ENCODE measurements at regions not wholly inside any gene's neighbourhood (a gene's known extent, or its start where the extent isn't known, plus 50 kb on each side); places are given as distances from the start of the nearest gene placed in this dataset.
"Not testable (repeated sequence)": the region's sequence is repeated elsewhere in the genome, so short reads cannot be mapped to it uniquely, and the experiment has no call there.

DNA sequence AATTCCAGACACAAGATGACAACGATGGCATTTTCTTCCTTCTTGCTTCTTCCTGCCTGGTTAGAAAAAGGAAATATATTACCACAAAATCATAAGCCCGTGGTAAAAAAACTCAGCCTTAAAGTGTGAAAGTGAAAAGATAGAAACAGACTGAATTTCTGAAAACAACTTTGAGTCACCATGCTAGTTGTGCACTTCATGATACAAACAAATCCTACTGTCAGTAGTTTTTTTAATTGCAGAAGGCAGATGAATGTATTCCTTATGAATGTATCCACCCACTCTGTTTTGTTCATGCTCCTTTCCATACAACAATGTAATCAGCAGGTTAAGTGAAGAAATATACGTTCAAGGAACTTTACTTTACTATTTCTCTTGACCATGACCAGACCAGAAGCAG, 1144.7 kb downstream of the OTOL1 start:
- DNase-seq, result no peak

DNA sequence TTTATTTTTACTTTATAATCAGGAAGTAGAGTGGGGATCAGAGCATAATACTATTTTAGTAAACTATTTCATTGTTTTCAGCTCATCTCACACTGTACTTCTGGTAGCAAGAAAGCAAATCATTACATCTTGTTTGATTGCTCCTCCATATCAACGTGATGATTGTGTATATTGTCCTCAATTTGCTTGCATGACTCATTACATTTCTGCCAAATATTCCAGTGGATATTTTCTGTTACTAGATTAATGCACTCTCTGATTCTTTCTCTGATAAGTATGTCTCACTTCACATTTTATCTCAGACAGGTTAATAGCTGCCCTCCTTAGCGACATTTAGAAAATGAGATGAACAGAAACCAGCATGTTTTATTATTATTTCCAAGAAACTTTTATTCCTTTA, 1145.3 kb downstream of the OTOL1 start:
- DNase-seq, result no peak

DNA sequence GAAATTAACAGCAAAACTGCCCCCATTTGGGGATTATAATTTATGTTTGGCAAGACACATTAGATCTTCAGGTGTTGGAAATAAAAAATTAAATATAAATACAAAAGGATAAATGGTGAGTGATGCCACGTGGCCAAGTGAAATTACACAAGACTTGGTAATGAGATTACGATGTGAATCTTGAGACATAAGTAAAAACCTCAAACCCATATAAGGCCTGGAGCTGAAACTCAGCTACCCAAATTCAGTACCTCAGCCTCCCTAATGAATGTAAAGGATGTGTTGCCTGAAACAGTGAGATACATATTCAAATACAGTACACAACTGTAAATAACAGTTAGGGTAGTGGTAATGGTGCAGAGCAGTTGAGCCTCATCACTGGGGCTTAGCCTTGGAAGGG, 1146.6 kb downstream of the OTOL1 start:
- DNase-seq, result no peak

DNA sequence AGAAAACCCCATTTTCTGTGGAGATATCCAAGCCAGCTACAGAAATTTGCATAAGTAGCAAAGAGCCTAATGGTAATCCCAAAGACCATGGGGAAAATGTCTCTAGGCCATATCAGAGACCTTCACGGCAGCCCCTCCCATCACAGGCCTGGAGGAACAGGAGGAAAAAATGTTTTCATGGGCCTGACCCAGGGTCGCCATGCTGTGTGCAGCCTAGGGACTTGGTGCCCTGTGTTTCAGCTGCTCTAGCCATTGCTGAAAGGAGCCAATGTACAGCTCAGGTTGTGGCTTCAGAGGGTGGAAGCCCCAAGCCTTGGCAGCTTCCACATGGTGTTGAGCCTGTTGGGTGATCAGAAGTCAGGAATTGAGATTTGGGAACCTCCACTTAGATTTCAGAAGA, 1150.7 kb downstream of the OTOL1 start:
- no peak for DNase-seq

DNA sequence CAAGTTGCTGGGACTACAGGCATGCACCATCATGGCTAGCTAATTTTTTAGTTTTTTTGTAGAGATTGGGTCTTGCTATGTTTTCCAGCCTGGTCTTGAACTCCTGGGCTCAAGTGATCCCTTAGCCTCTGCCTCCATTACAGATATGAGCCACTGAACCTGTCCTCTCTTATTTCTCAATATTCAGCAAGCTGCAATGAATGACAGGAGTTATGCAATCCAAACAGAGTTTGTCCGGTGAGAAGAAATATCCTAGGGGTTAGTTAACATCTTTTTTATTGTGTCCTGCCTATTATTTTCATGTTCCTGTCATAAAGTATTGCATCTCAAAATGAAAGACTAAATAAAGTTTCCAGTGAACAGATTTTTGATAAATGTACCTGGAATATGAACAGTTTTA, 1161.4 kb downstream of the OTOL1 start:
- DNase-seq, result no peak

DNA sequence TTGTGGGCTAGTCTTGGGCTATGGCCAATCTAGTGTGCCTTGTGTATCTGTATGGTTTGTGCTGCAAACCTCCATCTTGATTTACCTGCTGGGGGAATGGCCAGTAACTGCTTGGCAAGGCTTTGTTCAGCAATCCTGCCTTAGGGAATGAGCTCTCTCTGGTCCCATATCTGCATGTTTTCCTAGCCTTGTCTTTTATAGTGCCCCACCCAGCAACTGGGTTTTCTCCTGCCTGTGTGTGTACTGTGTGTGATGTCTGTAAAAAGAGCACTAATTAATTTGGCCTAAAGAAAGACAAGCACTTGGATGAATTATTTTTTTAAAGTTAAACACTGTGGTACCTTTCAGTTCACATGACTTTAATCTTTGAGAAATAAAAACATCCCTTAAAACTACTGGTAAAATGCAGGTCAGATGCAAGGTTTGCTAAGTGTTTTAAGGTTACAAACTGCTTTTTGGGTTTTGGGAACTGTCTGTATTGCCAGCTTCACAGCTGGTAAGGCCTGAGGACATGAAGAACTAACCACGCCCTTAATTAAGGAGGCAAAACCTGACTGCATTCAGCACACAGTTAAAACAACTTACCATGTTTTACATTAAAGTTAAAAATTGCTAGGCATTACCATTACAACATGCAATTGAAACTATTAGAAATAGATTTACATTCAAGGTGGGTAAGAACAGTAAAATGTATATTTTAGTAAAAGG, 1169.2 kb downstream of the OTOL1 start:
- DNase-seq, result no peak

DNA sequence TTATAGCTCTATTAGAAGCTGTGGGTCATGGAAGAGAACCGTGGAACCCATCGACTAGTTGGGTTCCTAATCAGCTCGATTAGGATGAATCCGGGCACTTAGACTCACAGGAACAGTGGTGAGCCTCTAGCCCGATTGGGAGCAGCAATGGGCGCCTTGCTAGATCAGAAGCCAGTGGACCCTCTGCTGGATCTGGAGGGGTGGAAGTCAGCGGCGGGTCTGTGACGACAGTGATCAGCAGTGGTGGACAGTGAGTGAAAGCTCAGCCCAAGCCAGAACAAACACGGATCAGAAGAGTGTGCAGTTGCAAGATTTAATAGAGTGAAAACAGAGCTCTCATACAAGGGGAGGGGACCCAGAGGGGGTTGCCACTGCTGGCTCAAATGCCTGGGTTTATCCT, 1170.2 kb downstream of the OTOL1 start:
- no peak for DNase-seq

DNA sequence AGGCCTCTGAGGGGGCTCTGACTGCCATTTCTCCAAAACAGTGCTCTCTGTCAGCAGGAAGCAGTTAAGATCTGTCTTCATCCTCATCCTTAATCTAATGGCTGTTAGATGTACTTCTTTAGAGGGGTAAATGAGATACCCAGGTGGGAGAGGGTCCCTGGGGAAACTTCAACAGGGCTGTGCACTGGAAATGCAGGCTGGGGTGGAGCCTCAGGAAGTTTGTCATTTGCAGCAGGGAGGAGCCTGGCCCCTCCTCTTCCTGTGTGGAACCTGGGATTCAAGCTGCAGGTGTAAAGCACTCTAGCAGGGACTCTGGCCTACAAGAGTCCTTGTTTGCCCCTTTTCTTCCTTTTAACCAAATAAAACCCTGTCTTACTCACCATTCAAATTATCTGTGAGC, 1173.6 kb downstream of the OTOL1 start:
- no peak for DNase-seq

DNA sequence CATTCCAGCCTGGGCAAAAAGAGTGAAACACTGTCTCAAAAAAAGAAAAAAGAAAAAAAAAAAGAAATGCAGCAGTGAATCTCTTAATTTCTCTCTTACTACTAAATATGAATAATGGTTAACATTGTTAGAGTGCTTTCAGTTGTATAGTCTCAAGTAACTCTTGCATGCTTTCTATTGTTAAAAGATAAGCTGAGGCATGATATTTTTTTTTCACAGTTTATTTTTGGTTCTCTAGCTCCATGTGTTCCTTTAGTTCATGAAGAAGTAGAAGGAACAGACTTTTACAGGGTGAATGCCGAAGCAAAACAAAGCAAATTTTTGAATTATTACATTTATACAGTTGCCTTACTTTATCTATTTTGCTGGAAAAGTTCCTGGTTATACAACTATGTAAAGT, 1180.9 kb downstream of the OTOL1 start:
- no peak for DNase-seq

DNA sequence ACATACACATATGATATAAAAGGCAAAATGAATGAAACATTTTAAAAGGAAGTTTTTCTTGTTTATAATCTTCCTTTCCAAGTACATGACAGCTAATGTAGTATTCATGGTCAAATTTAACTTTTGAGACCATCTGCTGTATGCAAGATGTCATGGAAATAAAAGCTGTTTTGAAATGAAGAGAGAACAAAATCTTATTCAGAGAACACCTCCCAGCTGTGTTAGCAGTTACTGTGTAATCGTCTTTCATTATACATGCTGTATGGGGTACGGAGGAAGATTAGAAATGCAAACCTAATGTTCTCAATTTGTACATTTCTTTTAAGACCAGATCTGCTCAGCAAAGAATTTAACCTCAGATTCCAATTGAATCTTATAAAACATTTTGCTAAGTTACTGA, 1182.3 kb downstream of the OTOL1 start:
- no peak for DNase-seq

DNA sequence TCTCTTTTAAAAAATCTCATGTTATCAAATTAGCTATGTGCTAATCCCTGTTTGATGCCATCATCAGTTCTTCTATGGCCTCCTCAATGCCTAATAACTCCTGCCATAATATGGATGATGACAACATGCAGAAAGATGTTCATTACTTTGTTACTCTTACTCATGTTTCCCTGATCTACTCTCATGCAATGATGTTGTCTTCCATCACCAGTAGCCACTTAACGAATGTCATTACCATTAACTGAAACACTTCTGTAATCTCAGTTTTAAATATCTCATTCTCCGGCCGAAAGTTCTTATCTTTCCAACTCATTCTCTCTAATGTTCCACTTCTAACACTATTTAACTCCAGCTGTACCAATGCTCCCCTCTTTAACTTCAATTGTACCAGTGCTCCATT, 1187.7 kb downstream of the OTOL1 start:
- DNase-seq, result no peak

DNA sequence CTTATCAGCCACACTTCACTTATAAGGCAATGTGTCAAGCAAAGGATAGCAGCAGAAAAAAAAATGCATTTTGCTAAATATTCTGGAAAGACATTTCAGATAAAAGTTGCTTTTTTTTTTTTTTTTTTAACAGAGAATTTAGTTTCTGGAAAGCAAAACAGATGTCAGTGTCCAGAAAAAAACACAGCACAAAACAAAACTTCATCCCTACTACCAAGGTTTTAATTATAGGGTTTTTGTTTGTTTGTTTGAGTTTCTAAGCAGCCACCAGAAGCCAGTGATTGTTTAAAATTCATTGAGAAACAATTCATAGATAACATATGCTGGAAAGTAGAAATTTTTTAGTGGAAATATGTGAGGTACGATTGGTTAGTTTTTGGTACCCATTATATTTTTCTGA, 1202.7 kb downstream of the OTOL1 start:
- peak; percentile 28 to 34 for DNase-seq

DNA sequence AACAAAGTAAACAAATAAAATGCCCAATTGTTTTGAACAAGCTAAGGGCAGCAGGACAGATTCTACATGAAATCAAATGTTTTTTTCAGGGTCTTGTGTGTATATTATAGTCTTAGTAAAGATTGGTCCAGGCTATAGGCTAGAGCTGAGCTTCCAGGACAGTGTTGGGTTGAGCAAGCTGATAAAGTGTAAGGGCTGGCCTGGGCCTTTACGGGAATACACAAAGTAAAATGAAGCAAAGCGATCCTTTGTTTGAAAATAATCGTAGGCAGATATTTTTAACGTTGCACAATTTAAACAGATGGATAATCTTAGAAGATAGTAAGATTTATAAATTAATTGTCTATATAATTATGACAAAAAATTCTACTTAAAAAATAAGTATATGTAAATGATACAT, 1204.6 kb downstream of the OTOL1 start:
- peak in 1 of 2 donors; percentile 28 for DNase-seq

DNA sequence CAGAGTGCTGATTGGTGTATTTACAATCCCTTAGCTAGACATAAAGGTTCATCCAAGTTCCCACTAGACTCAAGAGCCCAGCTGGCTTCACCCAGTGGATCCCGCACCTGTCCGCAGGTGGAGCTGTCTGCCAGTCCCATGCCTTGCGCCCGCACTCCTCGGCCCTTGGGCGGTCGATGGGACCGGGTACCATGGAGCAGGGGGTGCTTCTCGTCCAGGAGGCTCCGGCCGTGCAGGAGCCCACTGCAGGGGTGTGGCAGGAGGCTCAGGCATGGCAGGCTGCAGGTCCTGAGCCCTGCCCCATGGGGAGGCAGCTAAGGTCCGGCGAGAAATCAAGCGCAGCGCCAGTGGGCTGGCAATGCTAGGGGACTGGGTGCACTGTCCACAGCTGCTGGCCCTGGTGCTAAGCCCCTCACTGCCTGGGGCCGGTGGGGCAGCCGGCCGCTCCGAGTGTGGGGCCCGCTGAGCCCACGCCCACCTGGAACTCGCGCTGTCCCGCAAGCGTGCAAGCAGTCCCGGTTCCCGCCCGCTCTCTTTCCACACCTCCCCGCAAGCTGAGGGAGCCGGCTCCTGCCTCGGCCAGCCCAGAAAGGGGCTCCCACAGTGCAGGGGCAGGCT, 1206.3 kb downstream of the OTOL1 start:
- DNase-seq, result no peak

DNA sequence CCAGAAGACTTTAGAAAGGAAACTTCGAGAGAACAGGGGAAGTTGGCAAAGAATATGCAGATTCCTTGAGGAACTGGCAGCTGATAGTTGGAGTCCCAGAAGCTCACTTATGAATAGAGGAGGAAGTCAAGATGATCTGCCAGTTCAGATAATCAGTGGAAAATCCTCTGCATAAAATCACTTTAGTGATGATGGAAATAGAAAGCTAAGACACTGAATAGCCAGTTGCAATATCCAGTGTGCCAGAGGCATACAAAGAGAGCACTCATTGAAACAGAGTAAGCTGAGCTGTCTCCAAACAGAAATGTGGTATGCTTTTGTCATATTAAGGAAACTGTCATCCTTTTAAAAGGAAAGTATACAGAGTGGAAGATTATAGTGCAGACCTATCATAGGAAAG, 1207.6 kb downstream of the OTOL1 start:
- no peak for DNase-seq

DNA sequence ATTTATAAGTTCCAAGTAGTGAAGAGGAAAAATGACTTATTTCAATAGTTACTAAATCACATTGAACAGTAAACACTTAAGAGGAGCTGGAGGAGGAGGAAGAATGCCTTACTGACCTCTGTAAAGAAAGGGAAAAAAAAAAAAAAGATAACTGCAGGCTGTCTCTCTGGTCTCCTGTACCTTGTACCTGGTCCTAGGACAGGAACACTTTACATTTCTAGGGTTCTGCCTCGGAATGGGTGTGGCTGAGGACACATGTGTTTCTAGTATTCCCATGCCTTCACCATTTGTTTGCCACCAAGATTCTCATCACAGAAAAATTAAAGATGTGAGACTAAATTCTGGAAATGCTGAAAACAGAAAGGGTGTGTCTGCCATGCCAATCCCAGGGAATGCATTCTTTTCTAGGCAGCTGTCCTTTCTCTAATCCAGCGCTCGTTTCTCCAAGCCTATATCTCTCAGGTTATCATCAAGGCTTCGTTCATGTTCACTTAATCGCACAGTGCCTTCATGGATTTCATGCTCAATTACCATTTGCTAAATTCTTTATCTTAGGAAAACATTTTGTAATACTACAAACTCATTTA, 1208.3 kb downstream of the OTOL1 start:
- DNase-seq, result no peak

DNA sequence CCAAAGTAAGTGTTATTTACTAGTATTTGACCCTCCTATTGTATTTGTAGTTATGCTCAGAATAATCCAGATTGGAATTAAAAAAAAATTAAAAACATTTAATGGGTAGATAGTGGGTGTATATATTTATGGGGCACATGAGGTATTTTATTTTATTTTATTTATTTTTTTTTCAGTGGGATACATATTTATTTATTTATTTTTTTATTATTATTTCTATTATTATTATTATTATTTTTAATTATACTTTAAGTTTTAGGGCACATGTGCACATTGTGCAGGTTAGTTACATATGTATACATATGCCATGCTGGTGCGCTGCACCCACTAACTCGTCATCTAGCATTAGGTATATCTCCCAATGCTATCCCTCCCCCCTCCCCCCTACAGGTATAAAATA, 1211.8 kb downstream of the OTOL1 start:
- DNase-seq, result not testable (repeated sequence)

DNA sequence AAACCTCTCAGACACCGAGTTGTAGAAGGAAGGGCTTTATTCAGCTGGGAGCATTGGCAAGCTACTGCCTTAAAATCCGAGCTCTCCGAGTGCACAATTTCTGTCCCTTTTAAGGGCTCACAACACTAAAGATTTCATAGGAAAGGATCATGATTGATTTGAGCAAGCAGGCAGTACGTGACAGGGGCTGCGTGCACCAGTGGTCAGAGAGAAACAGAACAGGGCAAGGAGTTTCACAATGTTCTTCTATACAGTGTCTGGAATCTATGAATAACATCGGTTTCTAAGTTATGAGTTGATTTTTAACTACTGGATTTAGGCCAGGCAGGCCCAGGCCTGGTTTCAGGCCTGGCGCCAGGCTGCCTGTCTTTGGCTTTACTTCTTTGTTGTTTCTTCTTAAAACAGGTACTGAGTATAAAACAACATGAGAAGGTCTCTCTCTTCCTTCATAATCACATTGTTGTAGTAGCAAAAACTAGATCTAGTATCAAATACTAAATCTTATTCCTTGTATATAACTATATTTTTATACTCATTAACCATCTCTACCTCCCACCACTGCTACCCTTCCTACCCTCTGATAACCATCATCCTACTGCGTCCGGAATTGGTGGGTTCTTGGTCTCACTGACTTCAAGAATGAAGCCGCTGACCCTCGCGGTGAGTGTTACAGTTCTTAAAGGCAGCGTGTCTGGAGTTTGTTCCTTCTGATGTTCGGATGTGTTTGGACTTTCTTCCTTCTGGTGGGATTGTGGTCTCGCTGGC, 1212.5 kb downstream of the OTOL1 start:
- not testable (repeated sequence) for DNase-seq

DNA sequence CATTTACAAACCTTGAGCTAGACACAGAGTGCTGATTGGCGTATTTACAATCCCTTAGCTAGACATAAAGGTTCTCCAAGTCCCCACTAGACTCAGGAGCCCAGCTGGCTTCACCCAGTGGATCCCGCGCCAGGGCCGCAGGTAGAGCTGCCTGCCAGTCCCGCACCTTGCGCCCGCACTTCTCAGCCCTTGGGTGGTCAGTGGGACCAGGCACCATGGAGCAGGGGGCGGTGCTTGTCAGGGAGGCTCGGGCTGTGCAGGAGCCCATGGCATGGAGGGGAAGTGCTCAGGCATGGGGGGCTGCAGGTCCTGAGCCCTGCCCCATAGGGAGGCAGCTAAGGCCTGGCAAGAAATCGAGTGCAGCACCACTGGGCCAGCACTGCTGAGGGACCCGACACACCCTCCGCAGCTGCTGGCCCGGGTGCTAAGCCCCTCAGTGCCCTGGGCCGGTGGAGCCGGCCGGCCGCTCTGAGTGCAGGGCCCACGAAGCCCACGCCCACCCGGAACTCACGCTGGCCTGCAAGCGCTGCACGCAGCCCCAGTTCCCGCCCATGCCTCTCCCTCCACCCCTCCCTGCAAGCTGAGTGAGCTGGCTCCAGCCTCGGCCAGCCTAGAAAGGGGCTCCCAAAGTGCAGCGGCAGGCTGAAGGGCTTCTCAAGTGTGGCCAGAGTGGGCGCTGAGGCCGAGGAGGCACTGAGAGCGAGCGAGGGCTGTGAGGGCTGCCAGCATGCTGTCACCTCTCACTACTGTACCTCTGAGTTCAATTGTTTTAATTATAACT, 1213.9 kb downstream of the OTOL1 start:
- DNase-seq, result no peak

DNA sequence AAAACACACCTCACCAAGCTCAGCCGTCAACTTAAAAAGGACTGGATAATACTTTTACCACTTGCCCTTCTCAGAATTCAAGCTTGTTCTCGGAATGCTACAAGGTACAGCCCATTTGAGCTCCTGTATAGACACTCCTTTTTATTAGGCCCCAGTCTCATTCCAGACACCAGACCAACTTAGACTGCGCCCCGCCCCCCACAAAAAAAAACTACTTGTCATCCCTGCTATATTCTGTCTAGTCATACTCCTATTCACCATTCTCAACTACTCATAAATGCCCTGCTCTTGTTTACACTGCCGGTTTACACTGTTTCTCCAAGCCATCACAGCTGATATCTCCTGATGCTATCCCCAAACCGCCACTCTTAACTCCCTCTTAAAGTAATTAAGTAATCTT, 1220.5 kb downstream of the OTOL1 start:
- not testable (repeated sequence) for DNase-seq

DNA sequence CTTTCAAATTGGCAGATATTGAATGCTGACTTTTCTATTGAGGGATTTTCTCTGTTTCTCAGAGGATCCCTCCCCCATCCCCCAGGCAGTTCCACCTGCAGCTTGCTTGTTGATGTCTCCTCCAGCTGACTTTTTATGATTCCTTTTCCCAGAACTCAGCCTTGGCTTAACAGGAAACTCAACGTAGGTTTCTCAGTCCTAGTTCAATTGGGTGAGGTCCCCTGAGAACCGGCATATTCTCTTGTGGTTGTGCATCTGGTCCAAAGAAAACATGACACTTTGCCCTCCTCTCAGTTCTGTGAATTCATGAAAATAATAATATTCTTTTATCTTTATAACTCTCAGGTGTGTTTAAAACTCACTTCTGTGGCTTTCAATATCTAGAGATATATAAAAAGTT, 1222.1 kb downstream of the OTOL1 start:
- DNase-seq, result no peak

Data from right lung (tissue), 2 donors.